Astrocyte (in vitro differentiated cells and primary cell): ENCODE measurements at regions not wholly inside any gene's neighbourhood (a gene's known extent, or its start where the extent isn't known, plus 50 kb on each side); places are given as distances from the start of the nearest gene placed in this dataset.
A peak's percentile ranks its signal among the peaks of the same experiment; 100 is the strongest.

Experiments
- DNase-seq: peaks from one replicate; pipeline ENCODE4 v3.0.0-alpha.2; 2010; ENCODE audit warnings: low read depth
- FAIRE-seq: peaks from 2 replicates; lab custom pipeline; 2011; peaks lifted over from hg19 to GRCh38; lab: Jason Lieb, UNC
- H2AFZ ChIP-seq: 2 replicates; pipeline ENCODE4 v1.6.0; 2012; ENCODE audit warnings: low read depth, low read length, inconsistent platforms
- H3K27ac ChIP-seq: 2 replicates; pipeline ENCODE4 v1.5.1; 2011; ENCODE audit warnings: low read depth, low read length, inconsistent platforms
- H3K27me3 ChIP-seq: 2 replicates; pipeline ENCODE4 v1.6.0; 2011; ENCODE audit warnings: low read length, inconsistent platforms; ENCODE audit not compliant: insufficient read depth
- H3K36me3 ChIP-seq: 2 replicates; pipeline ENCODE4 v1.5.1; 2011; ENCODE audit warnings: low read length, inconsistent platforms; ENCODE audit not compliant: insufficient read depth
- H3K4me1 ChIP-seq: 2 replicates; pipeline ENCODE4 v1.5.1; 2011; ENCODE audit warnings: low read length, inconsistent platforms; ENCODE audit not compliant: insufficient read depth
- H3K4me2 ChIP-seq: 2 replicates; pipeline ENCODE4 v1.6.0; 2012; ENCODE audit warnings: low read length, inconsistent platforms
- H3K4me3 ChIP-seq: 2 replicates; pipeline ENCODE4 v1.5.1; 2011; ENCODE audit warnings: low read depth, mild to moderate bottlenecking, low read length, inconsistent platforms; ENCODE audit not compliant: insufficient read depth
- H3K79me2 ChIP-seq: 2 replicates; pipeline ENCODE4 v1.6.0; 2012; ENCODE audit warnings: mild to moderate bottlenecking, low read length, inconsistent platforms; ENCODE audit not compliant: insufficient read depth
- H3K9ac ChIP-seq: 2 replicates; pipeline ENCODE4 v1.6.0; 2012; ENCODE audit warnings: mild to moderate bottlenecking, low read length, inconsistent platforms
- H3K9me3 ChIP-seq: 2 replicates; pipeline ENCODE4 v1.5.1; 2012; ENCODE audit warnings: low read depth, mild to moderate bottlenecking, low read length, inconsistent platforms; ENCODE audit not compliant: insufficient read depth
- H4K20me1 ChIP-seq: 2 replicates; pipeline ENCODE4 v1.6.0; 2012; ENCODE audit warnings: low read length, inconsistent platforms; ENCODE audit not compliant: insufficient read depth
- H3K27ac Mint-ChIP-seq: one replicate; pipeline ENCODE4 v1.8.0; 2021; ENCODE audit warnings: mild to moderate bottlenecking, mixed read lengths; ENCODE audit not compliant: unreplicated experiment
- H3K27me3 Mint-ChIP-seq: one replicate; pipeline ENCODE4 v1.8.0; 2021; ENCODE audit warnings: low read depth, mixed read lengths; ENCODE audit not compliant: unreplicated experiment
- H3K36me3 Mint-ChIP-seq: one replicate; pipeline ENCODE4 v1.8.0; 2021; ENCODE audit warnings: low read depth, mixed read lengths; ENCODE audit not compliant: unreplicated experiment
- H3K4me1 Mint-ChIP-seq: one replicate; pipeline ENCODE4 v1.8.0; 2021; ENCODE audit warnings: low read depth, mixed read lengths; ENCODE audit not compliant: unreplicated experiment
- H3K4me3 Mint-ChIP-seq: one replicate; pipeline ENCODE4 v1.8.0; 2021; ENCODE audit warnings: mild to moderate bottlenecking, moderate library complexity, mixed read lengths; ENCODE audit not compliant: unreplicated experiment
- H3K9me3 Mint-ChIP-seq: one replicate; pipeline ENCODE4 v1.8.0; 2021; ENCODE audit warnings: mild to moderate bottlenecking, mixed read lengths; ENCODE audit not compliant: unreplicated experiment
- CTCF ChIP-seq: IDR thresholded peaks from 2 replicates; pipeline ENCODE4 v1.5.1; 2011; ENCODE audit warnings: low read depth, mild to moderate bottlenecking, inconsistent platforms, low read length, moderate library complexity; ENCODE audit not compliant: insufficient read depth
- EZH2 ChIP-seq: IDR thresholded peaks from 2 replicates; pipeline ENCODE4 v1.6.1; 2012; ENCODE audit warnings: mild to moderate bottlenecking, low read length, inconsistent platforms; ENCODE audit not compliant: insufficient read depth

GRCh38 chr1:201678264-201679101, 139.6 kb downstream of the NAV1 start:
- Histone ChIP-seq H3K27ac (no peak overlapping the region), H2AFZ (no peak overlapping the region), H4K20me1 (peaks cover 93% of the 10 kb centered on the region), H3K36me3 (peaks cover 4% of the 10 kb centered on the region), H3K9me3 (no peaks in the 10 kb centered on the region), H3K27me3 (no peaks in the 10 kb centered on the region), H3K4me3 (no peak overlapping the region), H3K4me2 (peak overlapping the region; percentile 60), H3K79me2 (peaks cover 94% of the 10 kb centered on the region), H3K4me1 (peaks cover 35% of the 10 kb centered on the region), H3K9ac (peak overlapping the region; percentile 35)
- peak overlapping the region; percentile 5 for H3K27ac Mint-ChIP-seq
- H3K4me3 Mint-ChIP-seq, result no peak overlapping the region
- FAIRE-seq, result no peak
- H3K36me3 Mint-ChIP-seq, result peaks cover 16% of the 10 kb centered on the region
- TF ChIP-seq CTCF (no peak), EZH2 (no peak)
- H3K9me3 Mint-ChIP-seq, result peaks cover 6% of the 10 kb centered on the region
- H3K27me3 Mint-ChIP-seq, result no peaks in the 10 kb centered on the region
- H3K4me1 Mint-ChIP-seq, result peaks cover 32% of the 10 kb centered on the region
- DNase-seq, result peak; percentile 84

GRCh38 chr1:201681375-201681774, 142.4 kb downstream of the NAV1 start:
- DNase-seq, result no peak
- no peak for TF ChIP-seq EZH2
- no peak for TF ChIP-seq CTCF
- H3K4me3 Mint-ChIP-seq, result no peak overlapping the region
- peaks cover 10% of the 10 kb centered on the region for H3K36me3 Mint-ChIP-seq
- Histone ChIP-seq H3K4me3 (no peak overlapping the region), H3K4me1 (peaks cover 19% of the 10 kb centered on the region), H3K79me2 (peaks cover 89% of the 10 kb centered on the region), H3K36me3 (peaks cover 2% of the 10 kb centered on the region), H3K4me2 (no peak overlapping the region), H3K27me3 (no peaks in the 10 kb centered on the region), H3K27ac (no peak overlapping the region), H2AFZ (no peak overlapping the region), H3K9ac (no peak overlapping the region), H4K20me1 (peaks cover 90% of the 10 kb centered on the region), H3K9me3 (no peaks in the 10 kb centered on the region)
- H3K4me1 Mint-ChIP-seq, result peaks cover 24% of the 10 kb centered on the region
- peaks cover 6% of the 10 kb centered on the region for H3K9me3 Mint-ChIP-seq
- FAIRE-seq, result no peak
- peak overlapping the region; percentile 66 for H3K27ac Mint-ChIP-seq
- H3K27me3 Mint-ChIP-seq, result no peaks in the 10 kb centered on the region

GRCh38 chr1:201682964-201683363, 144.0 kb downstream of the NAV1 start:
- Mint-ChIP-seq H3K36me3 (peaks cover 10% of the 10 kb centered on the region), H3K27me3 (no peaks in the 10 kb centered on the region), H3K27ac (no peak overlapping the region), H3K4me1 (peaks cover 28% of the 10 kb centered on the region), H3K4me3 (no peak overlapping the region), H3K9me3 (peaks cover 6% of the 10 kb centered on the region)
- H2AFZ ChIP-seq, result no peak overlapping the region
- H3K27me3 ChIP-seq, result no peaks in the 10 kb centered on the region
- no peaks in the 10 kb centered on the region for H3K9me3 ChIP-seq
- DNase-seq (no peak), FAIRE-seq (no peak)
- H3K4me3 ChIP-seq, result no peak overlapping the region
- peaks cover 90% of the 10 kb centered on the region for H4K20me1 ChIP-seq
- H3K79me2 ChIP-seq, result peaks cover 89% of the 10 kb centered on the region
- TF ChIP-seq EZH2 (no peak), CTCF (no peak)
- peaks cover 11% of the 10 kb centered on the region for H3K4me1 ChIP-seq
- H3K9ac ChIP-seq, result no peak overlapping the region
- no peak overlapping the region for H3K27ac ChIP-seq
- no peak overlapping the region for H3K4me2 ChIP-seq
- H3K36me3 ChIP-seq, result peaks cover 2% of the 10 kb centered on the region
